SJCRH30 (cell line): ENCODE measurements at regions not wholly inside any gene's neighbourhood (a gene's known extent, or its start where the extent isn't known, plus 50 kb on each side); places are given as distances from the start of the nearest gene placed in this dataset.
"Not testable (repeated sequence)": the region's sequence is repeated elsewhere in the genome, so short reads cannot be mapped to it uniquely, and the experiment has no call there.

Experiments used
- DNase-seq, 2 experiments: peaks; one replicate each; pipeline ENCODE4 v3.0.0-alpha.2; 2015 to 2020
- H3K27ac ChIP-seq: fragments of 250-450 bp; sonication (Bioruptor Pico); 2 replicates; pipeline ENCODE4 v1.5.1; 2020; ENCODE audit warnings: mild to moderate bottlenecking, moderate library complexity
- H3K27me3 ChIP-seq: fragments of 250-450 bp; sonication (Bioruptor Pico); 2 replicates; pipeline ENCODE4 v1.5.1; 2020; ENCODE audit warnings: mild to moderate bottlenecking, moderate library complexity
- H3K36me3 ChIP-seq: fragments of 250-450 bp; sonication (Bioruptor Pico); 2 replicates; pipeline ENCODE4 v1.5.1; 2020; ENCODE audit warnings: mild to moderate bottlenecking, moderate library complexity
- H3K4me1 ChIP-seq: fragments of 250-450 bp; sonication (Bioruptor Pico); 2 replicates; pipeline ENCODE4 v1.5.1; 2020; ENCODE audit warnings: mild to moderate bottlenecking, moderate library complexity
- H3K4me3 ChIP-seq: fragments of 250-450 bp; sonication (Bioruptor Pico); 2 replicates; pipeline ENCODE4 v1.5.1; 2020; ENCODE audit warnings: mild to moderate bottlenecking, moderate library complexity
- H3K9me3 ChIP-seq: fragments of 250-450 bp; sonication (Bioruptor Pico); replicated peaks from 2 replicates; pipeline ENCODE4 v1.5.1; 2020; ENCODE audit warnings: mild to moderate bottlenecking, moderate library complexity

DNA sequence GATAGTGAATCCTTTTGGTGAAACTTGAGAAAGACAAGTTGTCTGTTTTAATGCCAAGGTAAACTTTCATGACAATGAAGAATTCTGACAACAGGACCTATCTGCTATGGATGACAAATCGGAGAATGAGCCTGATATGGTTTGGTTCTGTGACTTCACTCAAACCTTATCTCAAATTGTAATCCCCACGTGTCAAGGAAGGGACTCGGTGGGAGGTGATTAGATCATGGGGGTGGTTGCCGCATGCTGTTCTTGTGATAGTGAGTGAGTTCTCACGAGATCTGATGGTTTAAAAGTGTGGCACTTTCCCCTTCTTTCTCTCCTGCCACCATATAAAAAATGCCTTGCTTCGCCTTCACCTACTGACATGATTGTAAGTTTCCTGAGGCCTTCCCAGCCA is 1964.1 kb upstream of the CDH9 start:
- H3K27ac ChIP-seq, result no peak overlapping the region
- no peaks in the 10 kb centered on the region for H3K36me3 ChIP-seq
- no peak for DNase-seq
- no peaks in the 10 kb centered on the region for H3K27me3 ChIP-seq
- H3K4me3 ChIP-seq, result no peak overlapping the region
- H3K9me3 ChIP-seq, result no peaks in the 10 kb centered on the region
- no peaks in the 10 kb centered on the region for H3K4me1 ChIP-seq

DNA sequence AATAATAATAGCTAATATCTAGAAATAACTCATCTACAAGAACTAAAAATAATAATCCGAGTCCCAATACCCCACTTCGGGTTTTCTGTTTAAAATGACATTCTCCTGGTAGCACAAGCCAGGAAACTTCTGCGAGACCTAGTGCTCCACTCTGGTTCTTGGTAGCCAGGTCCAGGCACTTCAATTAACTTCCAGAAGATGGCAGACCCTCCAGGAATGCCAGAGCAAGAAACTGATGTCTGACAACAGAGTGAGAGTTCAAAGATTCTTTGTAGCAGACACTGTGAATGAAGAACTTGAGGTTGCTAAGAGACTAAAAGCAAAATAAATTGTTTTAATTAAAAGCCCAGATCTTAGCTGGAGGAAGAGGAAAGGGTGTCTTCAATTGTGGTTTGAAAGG is 1963.3 kb upstream of the CDH9 start:
- Histone ChIP-seq H3K9me3 (no peaks in the 10 kb centered on the region), H3K36me3 (no peaks in the 10 kb centered on the region), H3K27ac (no peak overlapping the region), H3K4me3 (no peak overlapping the region), H3K4me1 (no peaks in the 10 kb centered on the region), H3K27me3 (no peaks in the 10 kb centered on the region)
- DNase-seq, result peak in 1 of 2 experiments; percentile 1

DNA sequence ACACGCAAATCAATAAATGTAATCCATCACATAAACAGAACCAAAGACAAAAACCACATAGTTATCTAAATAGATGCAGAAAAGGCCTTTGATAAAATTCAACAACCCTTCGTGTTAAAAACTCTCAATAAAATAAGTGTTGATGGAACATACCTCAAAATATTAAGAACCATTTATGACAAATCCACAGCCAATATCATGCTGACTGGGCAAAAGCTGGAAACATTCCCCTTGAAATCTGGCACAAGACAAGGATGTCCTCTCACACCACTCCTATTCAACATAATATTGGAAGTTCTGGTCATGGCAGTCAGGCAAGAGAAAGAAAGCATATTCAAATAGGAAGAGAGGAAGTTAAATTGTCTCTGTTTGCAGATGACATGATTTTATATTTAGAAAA is 1946.3 kb upstream of the CDH9 start:
- no peaks in the 10 kb centered on the region for H3K27me3 ChIP-seq
- DNase-seq, result no peak
- no peaks in the 10 kb centered on the region for H3K4me1 ChIP-seq
- no peaks in the 10 kb centered on the region for H3K36me3 ChIP-seq
- H3K4me3 ChIP-seq, result no peak overlapping the region
- no peaks in the 10 kb centered on the region for H3K9me3 ChIP-seq
- no peak overlapping the region for H3K27ac ChIP-seq

DNA sequence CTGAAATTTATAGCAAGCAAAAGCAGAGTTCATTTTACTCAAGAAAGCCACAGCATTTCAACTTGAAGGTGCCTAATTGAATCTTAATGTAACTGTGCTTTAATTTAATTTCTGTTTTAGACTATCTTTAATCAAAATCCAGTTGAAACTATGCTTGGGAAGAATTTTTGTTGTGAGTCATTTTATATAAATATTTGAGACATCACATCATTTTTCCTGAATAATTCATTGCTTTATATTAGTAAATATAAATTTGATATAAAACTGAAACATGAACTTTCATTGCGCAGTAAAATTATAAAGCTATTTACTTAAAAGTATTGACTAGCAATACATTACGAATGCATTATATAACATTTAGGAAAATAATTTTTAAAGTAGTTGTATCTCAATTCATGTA is 1937.1 kb upstream of the CDH9 start:
- H3K27ac ChIP-seq, result no peak overlapping the region
- H3K9me3 ChIP-seq, result no peaks in the 10 kb centered on the region
- no peaks in the 10 kb centered on the region for H3K36me3 ChIP-seq
- no peaks in the 10 kb centered on the region for H3K4me1 ChIP-seq
- H3K27me3 ChIP-seq, result no peaks in the 10 kb centered on the region
- no peak for DNase-seq
- no peak overlapping the region for H3K4me3 ChIP-seq

DNA sequence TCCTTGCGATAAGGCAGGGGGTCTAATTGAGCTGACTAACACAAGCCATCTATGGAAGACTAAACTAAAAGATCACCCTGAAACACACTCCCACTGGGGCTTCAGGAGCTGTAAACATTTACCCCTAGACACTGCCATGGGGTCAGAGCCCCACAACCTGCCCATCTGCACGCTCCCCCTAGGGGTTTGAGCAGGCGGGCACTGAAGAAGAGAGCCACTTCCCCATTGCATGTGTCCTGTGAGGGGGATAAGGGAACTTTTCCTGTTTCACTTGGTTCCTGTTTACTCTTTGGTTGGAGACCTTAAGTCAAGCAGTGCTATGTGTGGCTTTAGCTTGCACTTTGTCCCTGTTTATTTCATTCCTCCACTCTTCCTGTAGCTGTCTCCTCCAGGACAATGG is 1929.5 kb upstream of the CDH9 start:
- no peak for DNase-seq
- Histone ChIP-seq H3K27me3 (no peaks in the 10 kb centered on the region), H3K4me1 (no peaks in the 10 kb centered on the region), H3K4me3 (no peak overlapping the region), H3K9me3 (no peaks in the 10 kb centered on the region), H3K36me3 (no peaks in the 10 kb centered on the region), H3K27ac (no peak overlapping the region)

DNA sequence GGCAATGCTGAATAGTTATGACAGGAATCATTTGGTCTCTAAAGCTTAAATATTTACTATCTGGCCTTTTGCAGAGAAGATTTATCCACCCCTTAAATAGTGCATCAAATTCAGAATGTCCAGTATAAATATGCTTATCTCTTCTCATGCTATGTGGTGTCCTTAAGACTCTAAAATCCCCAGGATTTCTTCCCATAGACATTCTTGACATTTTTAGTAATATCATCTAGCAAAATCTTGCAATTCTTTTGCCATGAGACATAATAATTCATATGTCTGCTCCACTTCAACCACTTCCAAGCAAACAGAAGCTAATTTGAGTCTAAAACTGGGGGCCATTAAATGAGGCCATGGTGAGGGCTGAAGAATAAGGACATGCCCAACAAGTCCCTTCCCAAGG is 1923.4 kb upstream of the CDH9 start:
- Histone ChIP-seq H3K36me3 (no peaks in the 10 kb centered on the region), H3K9me3 (no peaks in the 10 kb centered on the region), H3K4me1 (no peaks in the 10 kb centered on the region), H3K27ac (no peak overlapping the region), H3K27me3 (no peaks in the 10 kb centered on the region), H3K4me3 (no peak overlapping the region)
- DNase-seq, result no peak

DNA sequence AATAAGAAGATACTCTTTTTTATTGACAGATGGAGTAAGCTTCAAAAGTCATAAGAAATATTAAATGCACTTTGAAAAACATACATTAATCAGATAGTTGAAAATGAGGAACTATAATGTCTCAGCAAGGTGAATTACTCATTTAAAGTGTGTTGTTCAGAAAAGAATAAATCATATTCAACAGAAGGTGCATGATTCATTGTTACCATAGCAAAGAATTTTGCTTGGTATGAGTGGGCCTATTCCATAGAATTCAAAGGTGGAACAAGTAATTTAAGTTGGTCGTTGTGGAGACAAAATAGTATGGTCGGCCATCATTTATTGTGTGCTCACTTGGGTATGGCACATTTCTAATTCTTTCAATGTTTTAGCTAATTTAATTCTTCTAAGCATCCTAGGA is 1920.2 kb upstream of the CDH9 start:
- no peak overlapping the region for H3K4me3 ChIP-seq
- H3K9me3 ChIP-seq, result no peaks in the 10 kb centered on the region
- no peaks in the 10 kb centered on the region for H3K27me3 ChIP-seq
- no peak overlapping the region for H3K27ac ChIP-seq
- no peak for DNase-seq
- no peaks in the 10 kb centered on the region for H3K4me1 ChIP-seq
- no peaks in the 10 kb centered on the region for H3K36me3 ChIP-seq

DNA sequence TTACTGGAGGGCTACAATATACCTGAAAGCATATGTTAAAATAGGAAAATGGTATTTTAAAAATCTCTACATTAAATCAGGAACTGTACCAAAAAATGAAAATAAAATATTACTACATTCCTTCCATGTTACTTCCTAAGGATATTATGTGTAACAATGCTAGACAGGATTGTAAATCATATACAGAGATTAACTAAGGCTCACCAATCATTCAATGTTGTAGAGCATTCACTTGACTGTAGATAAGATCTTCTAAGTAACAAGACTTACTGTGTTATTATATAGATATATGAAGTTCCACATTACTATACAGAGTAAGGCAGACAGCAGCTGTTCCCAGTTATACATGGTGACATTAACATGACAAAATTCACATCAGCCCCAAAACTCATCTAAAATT is 1919.1 kb upstream of the CDH9 start:
- H3K36me3 ChIP-seq, result no peaks in the 10 kb centered on the region
- H3K4me1 ChIP-seq, result no peaks in the 10 kb centered on the region
- H3K27ac ChIP-seq, result no peak overlapping the region
- no peak overlapping the region for H3K4me3 ChIP-seq
- no peak for DNase-seq
- no peaks in the 10 kb centered on the region for H3K27me3 ChIP-seq
- no peaks in the 10 kb centered on the region for H3K9me3 ChIP-seq

DNA sequence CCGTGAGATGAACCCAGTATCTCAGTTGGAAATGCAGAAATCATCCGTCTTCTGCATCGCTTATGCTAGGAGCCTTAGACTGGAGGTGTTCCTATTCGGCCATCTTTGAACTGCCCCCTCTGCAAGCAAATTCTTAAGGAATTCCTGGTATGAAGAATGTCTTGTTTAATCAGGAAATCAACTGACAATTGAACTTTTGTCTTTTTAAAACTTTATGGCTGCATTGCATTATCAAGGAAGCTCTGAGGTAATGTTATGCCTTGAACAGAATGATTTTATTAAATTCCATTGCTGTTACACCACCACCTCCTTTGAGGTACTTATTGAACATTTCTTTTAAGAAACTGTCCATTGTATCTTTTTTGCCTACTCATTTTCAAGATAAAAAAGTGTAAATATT is 1915.7 kb upstream of the CDH9 start:
- no peak overlapping the region for H3K4me3 ChIP-seq
- H3K4me1 ChIP-seq, result no peaks in the 10 kb centered on the region
- H3K36me3 ChIP-seq, result no peaks in the 10 kb centered on the region
- H3K9me3 ChIP-seq, result no peaks in the 10 kb centered on the region
- no peak for DNase-seq
- no peak overlapping the region for H3K27ac ChIP-seq
- H3K27me3 ChIP-seq, result no peaks in the 10 kb centered on the region

DNA sequence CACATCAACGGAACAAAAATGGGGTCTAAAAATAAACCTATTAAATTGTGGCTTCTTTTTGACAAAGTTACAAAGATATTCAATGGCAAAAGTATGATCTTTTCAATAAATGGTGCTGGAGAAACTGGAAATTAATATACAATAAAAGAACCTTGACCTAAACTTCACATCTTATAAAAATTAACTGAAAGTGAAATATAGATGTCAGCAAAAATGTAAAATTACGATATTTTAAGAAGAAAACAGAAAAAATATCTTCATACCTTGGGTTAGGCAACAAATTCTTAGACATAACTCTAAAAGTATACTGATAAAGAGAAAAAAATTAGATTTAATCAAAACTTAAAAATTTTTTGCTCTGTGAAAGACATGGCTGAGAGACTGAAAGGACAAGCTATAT is 1909.5 kb upstream of the CDH9 start:
- Histone ChIP-seq H3K4me3 (no peak overlapping the region), H3K36me3 (no peaks in the 10 kb centered on the region), H3K4me1 (no peaks in the 10 kb centered on the region), H3K27me3 (no peaks in the 10 kb centered on the region), H3K9me3 (no peaks in the 10 kb centered on the region), H3K27ac (no peak overlapping the region)
- no peak for DNase-seq

DNA sequence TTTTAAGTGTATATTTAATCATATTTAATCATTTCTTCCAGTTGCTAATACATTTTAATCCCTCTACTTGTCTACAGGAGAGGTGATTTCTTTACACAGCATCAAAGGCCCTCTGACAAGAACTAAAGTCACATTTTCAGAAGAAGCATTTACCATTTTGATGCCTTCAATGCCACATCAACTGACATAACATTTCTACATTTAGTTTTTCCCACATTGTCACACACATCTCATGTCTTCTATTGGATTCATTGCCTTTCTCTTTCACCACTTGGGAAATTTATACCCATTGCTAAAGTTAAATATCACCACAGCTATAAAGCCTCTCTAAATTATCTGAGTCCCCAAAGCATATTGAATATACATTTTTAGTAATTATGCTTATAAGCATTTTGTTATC is 1907.5 kb upstream of the CDH9 start:
- no peak overlapping the region for H3K27ac ChIP-seq
- H3K4me1 ChIP-seq, result no peaks in the 10 kb centered on the region
- no peak overlapping the region for H3K4me3 ChIP-seq
- no peaks in the 10 kb centered on the region for H3K36me3 ChIP-seq
- no peak for DNase-seq
- H3K9me3 ChIP-seq, result no peaks in the 10 kb centered on the region
- H3K27me3 ChIP-seq, result no peaks in the 10 kb centered on the region

DNA sequence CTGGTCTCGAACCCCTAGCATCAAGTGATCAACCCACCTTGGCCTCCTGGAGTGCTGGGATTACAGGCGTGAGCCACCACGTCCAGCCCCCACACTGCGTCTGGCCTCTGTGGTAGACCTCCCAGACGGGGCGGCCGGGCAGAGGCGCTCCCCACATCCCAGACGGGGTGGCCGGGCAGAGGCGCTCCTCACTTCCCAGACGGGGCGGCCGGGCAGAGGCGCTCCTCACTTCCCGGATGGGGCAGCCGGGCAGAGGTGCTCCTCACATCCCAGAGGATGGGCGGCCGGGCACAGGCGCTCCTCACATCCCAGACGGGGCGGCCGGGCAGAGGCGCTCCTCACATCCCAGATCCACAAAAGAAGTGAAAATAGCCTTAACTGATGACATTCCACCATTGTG is 1891.0 kb upstream of the CDH9 start:
- H3K27ac ChIP-seq, H3K4me3 ChIP-seq, H3K9me3 ChIP-seq, DNase-seq, H3K27me3 ChIP-seq, H3K36me3 ChIP-seq, H3K4me1 ChIP-seq: not testable (repeated sequence)

DNA sequence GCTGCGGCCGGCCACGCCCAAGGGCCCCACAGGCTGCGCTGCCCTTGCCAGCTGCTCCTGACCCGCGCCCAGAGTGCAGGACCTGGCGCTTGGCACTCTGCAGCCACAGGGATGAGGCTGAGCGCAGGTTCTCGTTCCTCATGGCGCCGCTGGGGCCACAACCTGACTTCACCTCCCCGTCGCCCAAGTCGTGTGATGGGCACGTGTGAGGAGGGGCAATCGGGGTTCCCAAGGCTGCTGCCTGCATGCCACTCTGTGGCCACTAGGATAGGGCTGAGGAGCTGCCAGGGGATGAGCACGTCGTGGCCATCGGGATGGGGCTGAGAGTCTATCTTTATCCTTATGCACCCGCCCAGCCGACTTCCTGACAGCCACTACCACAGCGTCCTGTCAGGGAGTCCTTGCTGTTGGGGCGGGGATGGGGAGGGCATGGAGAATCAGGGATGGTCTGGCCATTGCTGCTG is 1890.0 kb upstream of the CDH9 start:
- DNase-seq, H3K9me3 ChIP-seq, H3K4me1 ChIP-seq, H3K36me3 ChIP-seq, H3K27me3 ChIP-seq, H3K27ac ChIP-seq, H3K4me3 ChIP-seq: not testable (repeated sequence)

DNA sequence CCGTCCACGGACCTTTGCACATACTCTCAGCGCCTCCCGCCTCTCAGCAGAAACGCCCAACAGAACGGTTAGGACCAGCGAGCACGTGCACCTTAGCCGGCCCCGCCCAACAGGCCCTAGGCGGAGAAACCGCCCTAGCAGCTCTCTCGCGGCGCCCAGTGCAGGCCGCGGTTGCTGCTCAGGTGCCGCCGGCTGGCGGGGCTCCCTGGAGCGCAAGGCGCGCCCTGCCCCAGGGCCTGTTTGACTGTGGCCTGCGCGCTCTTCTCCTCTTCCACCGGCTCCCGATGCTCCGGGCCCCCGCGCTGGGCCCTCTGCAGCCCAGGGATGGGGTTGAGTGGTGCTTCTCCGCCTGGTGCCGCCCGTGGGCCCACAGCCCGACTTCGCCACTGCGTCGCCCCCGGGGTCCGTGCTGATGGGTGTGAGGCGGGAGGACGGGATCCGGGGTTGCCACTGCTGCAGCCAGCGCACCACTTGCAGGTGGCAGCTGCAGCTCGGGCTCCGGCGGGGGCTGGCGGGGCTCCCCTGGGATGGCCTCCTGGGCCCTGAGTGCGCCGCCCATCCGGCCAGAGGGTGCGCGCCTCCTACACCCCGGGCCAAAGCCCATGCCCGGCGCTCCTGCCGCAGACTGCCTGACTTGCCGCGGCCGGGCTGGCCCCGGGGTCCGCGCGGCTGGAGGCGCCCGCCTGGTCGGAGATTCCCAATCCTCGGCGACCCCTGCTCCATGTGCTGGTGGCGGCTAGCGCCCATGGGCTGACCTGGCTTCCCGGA is 1889.4 kb upstream of the CDH9 start:
- H3K36me3 ChIP-seq, result no peaks in the 10 kb centered on the region
- no peak for DNase-seq
- H3K4me3 ChIP-seq, result no peak overlapping the region
- no peaks in the 10 kb centered on the region for H3K9me3 ChIP-seq
- no peaks in the 10 kb centered on the region for H3K27me3 ChIP-seq
- H3K27ac ChIP-seq, result no peak overlapping the region
- no peaks in the 10 kb centered on the region for H3K4me1 ChIP-seq

DNA sequence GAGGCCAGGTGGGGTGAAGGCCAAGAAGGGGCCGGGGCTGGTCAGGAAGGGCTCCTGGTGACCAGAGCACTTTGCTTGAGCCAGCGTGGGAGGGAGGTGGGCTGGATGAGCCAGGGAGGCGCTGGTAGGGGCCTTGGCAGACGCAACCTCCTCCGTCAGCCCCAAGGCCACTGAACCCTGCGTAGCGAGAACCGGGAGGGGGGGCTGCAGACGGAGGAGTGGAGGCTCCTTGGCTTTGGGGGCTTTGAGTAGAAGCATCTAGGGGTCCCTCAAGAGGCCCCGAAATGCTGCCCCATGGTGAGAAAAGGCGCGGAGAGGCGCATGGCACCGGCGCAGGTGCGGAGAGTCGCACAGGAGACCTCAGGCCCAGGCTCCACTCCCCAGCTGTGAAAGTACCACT is 1888.0 kb upstream of the CDH9 start:
- Histone ChIP-seq H3K4me1 (no peaks in the 10 kb centered on the region), H3K27me3 (no peaks in the 10 kb centered on the region), H3K9me3 (no peaks in the 10 kb centered on the region), H3K36me3 (no peaks in the 10 kb centered on the region), H3K27ac (no peak overlapping the region), H3K4me3 (no peak overlapping the region)
- no peak for DNase-seq

DNA sequence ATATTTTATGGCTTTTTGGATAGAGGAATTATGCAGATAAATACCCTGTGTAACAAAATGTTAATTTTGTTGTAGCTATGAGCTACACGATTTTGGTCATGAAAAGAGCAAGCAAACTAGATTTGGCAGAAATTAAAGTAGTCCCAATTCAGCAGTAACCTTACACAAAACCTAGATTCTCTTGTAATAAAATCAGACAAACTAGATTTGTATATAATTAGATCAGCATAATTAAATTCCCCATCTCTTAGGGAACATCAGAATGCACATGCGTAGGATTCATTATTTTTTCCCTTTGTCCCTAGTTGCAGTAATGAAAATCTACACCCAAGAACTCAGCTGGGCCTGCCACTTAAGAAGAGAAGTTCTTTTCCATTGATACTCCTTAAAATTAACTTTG is 1879.2 kb upstream of the CDH9 start:
- Histone ChIP-seq H3K4me3 (no peak overlapping the region), H3K27ac (no peak overlapping the region), H3K9me3 (no peaks in the 10 kb centered on the region), H3K4me1 (no peaks in the 10 kb centered on the region), H3K36me3 (no peaks in the 10 kb centered on the region), H3K27me3 (no peaks in the 10 kb centered on the region)
- DNase-seq, result no peak
